ENCODE measurements at regions not wholly inside any gene's neighbourhood (a gene's known extent, or its start where the extent isn't known, plus 50 kb on each side); places are given as distances from the start of the nearest gene placed in this dataset.

GRCh38 chr2:13091455-13091854 is 374.7 kb downstream of the TRIB2 start:
- no peak for TF ChIP-seq CTCF (IDR thresholded peaks at IDR 0.05)
- no peak for DNase-seq
- Histone ChIP-seq H3K27ac (no peak overlapping the region), H3K4me3 (no peak overlapping the region), H3K4me1 (no peaks in the 10 kb centered on the region), H3K9me3 (no peaks in the 10 kb centered on the region), H3K27me3 (no peaks in the 10 kb centered on the region), H3K36me3 (no peaks in the 10 kb centered on the region)
- intact Hi-C loops (cut with DNase I) = no loop called here
- no peak for FAIRE-seq
- no peak for ATAC-seq
- 21 to 36% methylated on average over 1 of the region's 1 CpG for WGBS, 2 donors

- H3K4me1 ChIP-seq = no peaks in the 10 kb centered on the region
- no peak overlapping the region for H3K27ac ChIP-seq
- no peaks in the 10 kb centered on the region for H3K36me3 ChIP-seq
- H3K27me3 ChIP-seq = no peaks in the 10 kb centered on the region
- TF ChIP-seq CTCF (IDR thresholded peaks at IDR 0.05) = no peak
- no peak for ATAC-seq
- 55 to 58% methylated on average over 2 of the region's 2 CpGs for WGBS, 2 donors
- H3K9me3 ChIP-seq = no peaks in the 10 kb centered on the region
- DNase-seq = no peak
- no peak for FAIRE-seq
- intact Hi-C loops (cut with DNase I) = no loop called here
- H3K4me3 ChIP-seq = no peak overlapping the region
These were observed 375.2 kb downstream of the TRIB2 start for GRCh38 chr2:13091861-13092378.

GRCh38 chr2:13093416-13093991 is 376.8 kb downstream of the TRIB2 start:
- 30 to 35% methylated on average over 1 of the region's 1 CpG for WGBS, 2 donors
- no peak for TF ChIP-seq CTCF (IDR thresholded peaks at IDR 0.05)
- no peaks in the 10 kb centered on the region for H3K9me3 ChIP-seq
- H3K27ac ChIP-seq = no peak overlapping the region
- H3K27me3 ChIP-seq = no peaks in the 10 kb centered on the region
- H3K4me3 ChIP-seq = no peak overlapping the region
- intact Hi-C loops (cut with DNase I) = no loop called here
- no peaks in the 10 kb centered on the region for H3K4me1 ChIP-seq
- no peaks in the 10 kb centered on the region for H3K36me3 ChIP-seq
- DNase-seq = no peak
- FAIRE-seq = no peak
- no peak for ATAC-seq

- Histone ChIP-seq H3K27me3 (no peaks in the 10 kb centered on the region), H3K27ac (no peak overlapping the region), H3K9me3 (no peaks in the 10 kb centered on the region), H3K36me3 (no peaks in the 10 kb centered on the region), H3K4me1 (no peaks in the 10 kb centered on the region), H3K4me3 (no peak overlapping the region)
- WGBS, 2 donors = 71 to 79% methylated on average over 4 of the region's 4 CpGs
- no peak for TF ChIP-seq CTCF (IDR thresholded peaks at IDR 0.05)
- DNase-seq (no peak), FAIRE-seq (no peak), ATAC-seq (no peak)
- intact Hi-C loops (cut with DNase I) = no loop called here
These were observed 385.8 kb downstream of the TRIB2 start for GRCh38 chr2:13102397-13103063.

GRCh38 chr2:13103151-13103550 is 386.4 kb downstream of the TRIB2 start:
- no peak for DNase-seq
- no peaks in the 10 kb centered on the region for H3K4me1 ChIP-seq
- ATAC-seq = no peak
- H3K27ac ChIP-seq = no peak overlapping the region
- FAIRE-seq = no peak
- H3K9me3 ChIP-seq = no peaks in the 10 kb centered on the region
- H3K36me3 ChIP-seq = no peaks in the 10 kb centered on the region
- H3K4me3 ChIP-seq = no peak overlapping the region
- no peak for TF ChIP-seq CTCF (IDR thresholded peaks at IDR 0.05)
- WGBS, 2 donors = 87 to 98% methylated on average over 1 of the region's 1 CpG
- intact Hi-C loops (cut with DNase I) = no loop called here
- H3K27me3 ChIP-seq = no peaks in the 10 kb centered on the region

Data from pancreas (tissue), 10 donors.